ENCODE measurements at regions not wholly inside any gene's neighbourhood (a gene's known extent, or its start where the extent isn't known, plus 50 kb on each side); places are given as distances from the start of the nearest gene placed in this dataset.
A peak's percentile ranks its signal among the peaks of the same experiment; 100 is the strongest.
"Not testable (repeated sequence)": the region's sequence is repeated elsewhere in the genome, so short reads cannot be mapped to it uniquely, and the experiment has no call there.

DNA sequence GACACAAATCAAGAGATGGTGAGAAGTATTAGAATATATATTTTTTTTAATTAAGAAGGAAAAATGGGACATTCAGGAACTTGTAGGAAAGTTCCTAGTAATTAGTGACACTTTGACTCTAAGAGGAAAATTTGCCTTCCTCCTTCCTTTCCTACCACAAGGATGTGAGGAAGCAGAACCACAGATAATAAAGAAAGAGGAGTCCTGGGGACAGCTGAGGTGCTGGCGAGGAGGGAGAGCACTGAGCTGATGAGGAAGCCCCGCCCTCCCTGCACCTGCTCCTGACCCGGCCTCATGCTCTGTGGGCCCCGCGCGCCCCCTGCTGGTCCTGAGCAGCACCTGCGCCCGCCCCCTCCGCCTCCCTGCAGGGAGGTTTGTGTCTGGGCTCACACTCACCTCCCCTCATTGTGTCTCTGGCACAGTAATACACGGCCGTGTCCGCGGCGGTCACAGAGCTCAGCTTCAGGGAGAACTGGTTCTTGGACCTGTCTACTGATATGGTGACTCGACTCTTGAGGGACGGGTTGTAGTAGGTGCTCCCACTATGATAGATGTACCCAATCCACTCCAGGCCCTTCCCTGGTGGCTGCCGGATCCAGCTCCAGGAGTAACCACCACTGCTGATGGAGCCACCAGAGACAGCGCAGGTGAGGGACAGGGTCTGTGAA lies 822.6 kb downstream of the TMEM121 start:
- DNase-seq, result not testable (repeated sequence)

DNA sequence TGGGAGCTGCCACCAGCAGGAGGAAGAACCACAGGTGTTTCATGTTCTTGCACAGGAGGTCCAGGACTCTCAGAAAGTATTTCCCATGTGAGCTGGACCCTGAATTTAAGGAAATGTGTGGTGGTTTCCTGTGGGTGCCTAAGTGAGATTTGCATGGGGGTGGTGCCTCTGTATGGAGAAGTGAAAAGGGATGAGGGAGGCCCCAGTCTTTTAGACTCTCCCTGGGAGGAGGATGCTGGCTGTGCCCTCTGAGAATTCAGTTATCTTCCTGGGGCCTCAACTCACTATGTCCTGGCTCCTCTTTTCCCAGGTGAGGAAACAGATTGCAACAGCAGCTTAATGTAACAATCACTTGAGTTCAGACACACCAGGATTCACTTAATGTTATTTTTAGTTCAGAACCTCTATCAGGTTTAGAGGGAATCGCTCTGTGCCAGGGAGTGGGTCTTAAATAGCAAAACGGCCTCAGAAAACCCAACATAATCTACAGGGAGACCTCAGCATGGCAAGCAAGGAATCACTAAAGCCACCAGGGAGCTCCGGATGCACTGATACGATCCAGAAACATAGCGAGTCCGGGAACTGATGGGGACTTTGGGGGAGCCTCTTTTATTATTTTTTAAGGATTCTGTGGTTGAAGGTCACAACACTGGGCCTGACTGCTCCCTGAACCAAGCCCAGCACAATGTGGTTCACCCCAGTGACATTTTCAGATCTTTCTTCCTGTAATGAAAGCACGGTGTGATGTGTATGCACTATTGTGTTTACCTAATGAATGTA lies 823.5 kb downstream of the TMEM121 start:
- not testable (repeated sequence) for DNase-seq

DNA sequence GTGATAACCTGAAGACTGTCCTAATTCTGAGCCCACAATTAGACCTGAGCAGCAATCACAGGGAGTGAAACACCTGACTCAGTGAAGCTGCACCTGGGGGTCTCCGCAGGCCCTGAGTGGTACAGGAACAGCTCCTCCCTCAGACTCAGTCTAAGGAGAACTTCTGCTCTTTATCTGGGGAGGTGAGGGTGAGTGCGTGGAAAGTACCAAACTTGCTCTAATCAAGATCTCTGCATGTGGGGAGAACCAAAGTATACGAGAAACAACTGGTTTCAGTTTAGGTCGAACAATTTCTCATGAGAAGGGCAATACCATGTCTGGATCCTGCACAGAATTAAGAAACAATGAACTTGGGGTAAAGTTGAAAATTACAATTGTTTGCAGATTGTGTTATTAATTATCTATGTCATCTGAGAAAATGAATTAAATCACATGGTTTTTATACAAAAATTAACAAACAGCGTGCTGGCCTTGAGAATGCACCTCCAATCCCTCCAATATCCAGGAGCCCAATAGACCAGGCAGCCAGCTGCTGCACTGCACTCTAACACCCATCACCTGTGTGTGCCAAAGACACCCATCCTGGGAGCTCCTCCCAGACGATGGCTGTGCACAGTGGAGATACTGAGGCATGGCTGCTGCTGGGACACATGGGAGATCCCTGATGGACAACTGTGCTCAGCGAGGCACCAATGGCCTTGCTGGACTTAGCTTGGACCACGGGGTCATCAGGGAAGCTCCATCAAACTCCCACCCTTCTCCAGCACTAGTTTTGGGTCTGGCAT lies 828.8 kb downstream of the TMEM121 start:
- DNase-seq, result not testable (repeated sequence)

DNA sequence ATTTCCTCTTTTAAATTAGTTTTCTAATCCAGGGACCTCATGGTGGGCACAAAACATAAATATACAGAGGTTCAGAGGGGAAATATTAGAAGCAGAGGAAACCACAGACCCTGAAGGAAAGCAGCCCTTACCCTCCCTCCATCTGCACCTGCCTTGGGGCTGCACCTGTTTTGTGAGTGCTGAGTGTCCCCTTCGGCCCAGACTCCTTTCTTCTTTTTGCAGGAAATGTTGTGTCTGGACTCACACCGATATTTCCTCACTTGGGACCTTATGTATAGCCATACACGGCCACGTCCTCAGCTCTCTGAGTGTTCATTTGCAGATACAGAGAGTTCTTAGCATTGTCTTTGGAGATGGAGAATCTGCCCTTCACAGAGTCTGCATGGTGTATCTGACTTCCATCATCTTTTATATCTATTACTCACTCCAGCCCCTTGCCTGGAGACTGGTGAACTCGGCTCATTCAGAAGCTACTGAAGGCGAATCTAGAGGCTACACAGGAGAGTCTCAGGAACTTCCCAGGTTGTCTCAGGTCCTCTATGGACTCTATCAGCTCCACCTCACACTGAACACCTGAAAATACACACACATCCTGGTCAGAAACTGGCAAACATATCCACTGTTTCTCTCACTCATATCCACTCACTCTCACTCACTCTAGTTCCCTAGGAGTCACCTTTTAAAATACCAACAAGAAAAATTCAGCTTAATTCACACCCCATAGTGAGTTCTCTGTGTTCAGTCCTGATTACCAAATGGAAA lies 829.7 kb downstream of the TMEM121 start:
- not testable (repeated sequence) for DNase-seq

DNA sequence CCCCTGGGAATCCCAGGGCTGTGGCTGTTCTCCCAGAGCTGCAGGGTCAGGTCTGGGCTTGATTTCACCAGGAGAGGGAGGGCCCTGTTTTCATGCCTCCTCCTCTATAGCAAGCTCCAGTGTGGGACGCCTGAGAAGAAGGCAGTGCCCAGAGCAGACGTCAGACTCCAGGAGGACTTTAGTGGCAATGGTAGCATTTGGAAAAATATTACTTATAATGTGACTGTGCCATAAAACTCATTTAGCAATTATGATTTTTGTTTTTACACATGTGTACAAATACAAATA lies 830.2 kb downstream of the TMEM121 start:
- not testable (repeated sequence) for DNase-seq

DNA sequence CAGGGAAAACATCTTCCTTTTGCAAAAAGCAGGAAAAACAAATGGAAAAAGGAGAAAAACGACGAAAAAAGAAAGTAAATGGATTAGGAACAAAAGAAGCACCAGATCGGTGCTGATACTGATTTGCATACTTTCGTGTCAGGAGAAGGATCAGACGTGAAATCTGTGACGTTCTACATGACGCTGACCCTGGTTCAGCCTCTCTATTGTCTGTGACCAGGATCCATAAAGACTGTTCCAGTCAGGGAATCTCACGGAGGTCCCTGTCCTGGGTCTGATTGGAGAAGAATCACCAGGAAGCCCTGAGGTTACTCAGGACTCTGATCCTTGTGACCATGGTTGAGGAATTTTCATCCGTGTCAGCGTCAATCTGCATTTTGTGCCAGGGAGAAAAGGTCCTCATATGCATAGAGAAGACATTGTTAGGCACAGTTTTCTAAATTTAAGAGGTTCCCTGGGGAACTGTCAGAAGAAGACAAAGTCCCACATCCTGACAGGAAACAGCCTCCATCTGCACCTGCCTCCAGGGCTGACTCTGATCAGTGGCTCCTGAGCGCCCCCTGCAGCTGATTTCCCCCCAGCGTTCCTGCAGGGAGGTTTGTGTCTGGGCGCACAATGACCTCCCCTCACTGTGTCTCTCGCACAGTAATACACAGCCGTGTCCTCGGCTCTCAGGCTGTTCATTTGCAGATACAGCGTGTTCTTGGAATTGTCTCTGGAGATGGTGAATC lies 832.9 kb downstream of the TMEM121 start:
- not testable (repeated sequence) for DNase-seq

DNA sequence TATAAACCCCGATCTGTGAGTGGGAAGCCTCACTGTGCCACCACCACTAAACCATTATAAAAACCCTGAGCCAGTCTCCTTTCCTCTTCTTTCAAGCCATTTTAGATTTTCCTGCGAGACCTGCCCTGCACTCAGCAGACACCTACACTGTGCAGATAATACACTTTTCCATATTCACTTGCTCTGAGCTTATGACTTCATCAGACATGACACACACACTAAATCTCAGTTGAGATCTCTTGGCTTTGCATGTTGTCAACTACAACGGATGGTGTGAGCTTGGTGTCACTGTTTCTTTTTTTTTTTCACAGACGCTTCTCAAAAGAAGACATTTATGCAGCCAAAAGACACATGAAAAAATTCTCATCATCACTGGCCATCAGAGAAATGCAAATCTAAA lies 839.0 kb downstream of the TMEM121 start:
- DNase-seq, result not testable (repeated sequence)

DNA sequence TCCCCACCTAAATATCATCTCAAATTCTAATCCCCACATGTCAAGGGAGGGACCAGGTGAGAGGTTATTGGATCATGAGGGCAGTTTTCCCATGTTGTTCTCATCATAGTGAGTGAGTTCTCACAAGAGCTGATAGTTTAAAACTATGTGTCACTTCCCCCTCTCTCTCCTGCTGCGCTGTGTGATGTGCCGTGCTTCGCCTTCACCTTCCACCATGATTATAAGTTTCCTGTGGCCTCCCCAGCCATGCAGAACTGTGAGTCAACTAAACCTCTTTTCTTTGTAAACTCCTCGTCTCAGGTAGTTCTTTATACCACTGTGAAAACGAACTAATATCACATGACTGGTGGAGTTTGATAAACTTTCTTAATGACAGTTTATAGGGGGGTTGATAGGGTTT lies 839.5 kb downstream of the TMEM121 start:
- not testable (repeated sequence) for DNase-seq

DNA sequence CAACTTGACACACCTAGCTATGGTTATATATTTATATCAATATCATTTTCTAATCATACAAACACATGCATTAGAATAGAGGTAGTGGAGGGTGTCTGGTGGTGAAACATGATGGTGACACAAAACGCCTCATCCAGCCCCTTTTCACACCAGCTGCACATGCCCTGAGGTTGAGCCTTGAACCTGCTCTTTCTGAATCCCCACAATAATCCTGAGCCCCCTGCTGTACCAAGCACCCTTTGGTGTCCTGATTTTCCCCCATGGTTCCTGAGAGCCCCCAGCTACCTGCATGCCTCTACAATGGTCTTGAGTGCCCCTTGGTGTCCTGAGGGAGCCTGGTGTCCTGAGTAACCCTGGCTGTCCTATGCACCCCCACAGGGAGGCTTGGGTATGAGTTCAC lies 840.6 kb downstream of the TMEM121 start:
- DNase-seq, result not testable (repeated sequence)

DNA sequence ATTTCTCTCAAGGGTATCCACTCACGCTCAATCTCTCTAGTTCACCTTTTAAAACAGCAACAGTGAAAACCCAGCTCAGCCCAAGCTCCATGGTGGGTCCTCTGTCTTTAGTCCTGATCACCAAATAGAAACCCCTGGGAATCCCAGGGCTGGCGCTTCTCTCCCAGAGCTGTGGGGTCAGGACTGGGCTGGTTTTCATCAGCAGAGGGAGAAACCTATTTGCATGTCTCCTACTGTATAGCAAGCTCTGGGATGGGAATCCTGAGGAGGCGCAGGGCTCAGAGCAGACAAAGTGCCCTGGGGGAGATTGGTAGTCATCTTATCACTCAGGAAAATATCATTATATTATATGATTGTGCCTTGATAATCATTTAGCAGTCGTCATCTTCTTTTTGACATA lies 843.1 kb downstream of the TMEM121 start:
- DNase-seq, result not testable (repeated sequence)

DNA sequence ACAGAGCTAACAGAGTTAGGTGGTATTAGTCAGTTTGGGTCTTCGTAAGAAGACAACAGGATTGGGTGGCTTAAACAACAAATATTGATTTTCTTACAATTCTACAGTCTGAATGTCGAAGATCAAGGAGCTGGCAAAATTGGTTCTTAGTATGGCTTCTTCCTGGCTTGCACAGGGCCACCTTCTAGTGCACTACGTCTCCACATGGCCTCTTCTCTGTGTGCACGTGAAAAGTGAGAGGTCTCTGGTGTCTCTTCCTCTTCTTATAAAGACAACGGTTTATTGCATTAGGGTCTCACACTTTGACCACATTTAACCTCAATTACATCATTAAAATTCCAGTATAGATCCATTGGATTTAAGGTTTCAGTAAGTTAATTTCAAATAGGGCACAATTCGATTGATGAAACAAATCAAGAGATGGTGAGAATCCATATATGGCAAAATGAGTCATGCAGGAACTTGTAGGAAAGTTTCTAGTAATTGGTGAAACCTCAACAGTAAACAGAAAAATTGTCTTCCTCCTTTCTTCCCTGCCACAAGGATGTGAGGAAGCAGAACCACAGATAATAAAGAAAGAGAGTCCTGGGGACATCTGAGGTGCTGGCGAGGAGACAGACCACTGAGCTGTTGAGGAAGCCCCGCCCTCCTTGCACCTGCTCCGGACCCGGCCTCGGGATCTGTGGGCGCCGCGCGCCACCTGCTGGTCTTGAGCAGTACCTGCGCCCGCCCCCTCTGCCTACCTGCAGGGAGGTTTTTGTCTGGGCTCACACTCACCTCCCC lies 846.7 kb downstream of the TMEM121 start:
- DNase-seq, result peak; percentile 6

DNA sequence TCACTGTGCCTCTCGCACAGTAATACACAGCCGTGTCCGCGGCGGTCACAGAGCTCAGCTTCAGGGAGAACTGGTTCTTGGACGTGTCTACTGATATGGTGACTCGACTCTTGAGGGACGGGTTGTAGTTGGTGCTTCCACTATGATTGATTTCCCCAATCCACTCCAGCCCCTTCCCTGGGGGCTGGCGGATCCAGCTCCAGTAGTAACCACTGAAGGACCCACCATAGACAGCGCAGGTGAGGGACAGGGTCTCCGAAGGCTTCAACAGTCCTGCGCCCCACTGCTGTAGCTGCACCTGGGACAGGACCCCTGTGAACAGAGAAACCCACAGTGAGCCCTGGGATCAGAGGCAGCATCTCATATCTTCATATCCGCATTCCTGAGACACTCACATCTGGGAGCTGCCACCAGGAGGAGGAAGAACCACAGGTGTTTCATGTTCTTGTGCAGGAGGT lies 847.3 kb downstream of the TMEM121 start:
- not testable (repeated sequence) for DNase-seq

DNA sequence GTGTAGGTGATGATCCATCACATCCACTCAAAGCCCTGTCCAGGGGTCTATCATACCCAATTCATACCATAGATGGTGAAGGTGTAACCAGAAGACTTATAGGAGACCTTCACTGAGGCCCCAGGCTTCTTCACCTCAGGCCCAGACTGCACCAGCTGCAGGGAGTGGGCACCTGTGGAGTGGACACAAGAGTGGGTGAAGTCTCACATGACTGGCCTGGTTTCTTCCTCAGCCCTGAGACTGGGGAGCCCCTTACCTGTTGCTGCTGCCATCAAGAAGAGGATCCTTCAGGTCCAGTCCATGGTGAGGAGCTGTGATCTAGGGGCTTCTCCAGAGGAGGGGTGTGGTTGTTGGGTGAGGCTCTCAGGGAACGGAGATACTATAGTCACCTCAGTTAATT lies 851.0 kb downstream of the TMEM121 start:
- no peak for DNase-seq

DNA sequence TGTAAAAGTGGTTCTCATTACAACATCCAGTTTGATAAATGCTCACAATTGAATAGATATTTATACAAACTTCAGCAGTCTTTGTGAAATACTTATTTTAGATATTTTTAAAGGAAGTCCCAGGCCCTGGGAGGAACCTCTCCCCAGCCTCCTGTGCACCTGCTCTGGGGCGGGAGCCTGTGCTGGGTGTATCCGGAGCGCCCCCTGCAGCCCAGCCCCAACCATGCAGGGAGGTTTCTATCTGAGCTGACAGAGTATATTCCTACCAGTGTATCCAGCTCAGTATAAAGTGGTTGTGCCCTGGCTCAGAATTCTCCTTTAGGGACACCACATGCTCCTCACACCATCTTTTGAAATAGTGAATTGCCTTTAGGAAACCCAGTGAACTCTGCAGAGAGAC lies 851.8 kb downstream of the TMEM121 start:
- no peak for DNase-seq

DNA sequence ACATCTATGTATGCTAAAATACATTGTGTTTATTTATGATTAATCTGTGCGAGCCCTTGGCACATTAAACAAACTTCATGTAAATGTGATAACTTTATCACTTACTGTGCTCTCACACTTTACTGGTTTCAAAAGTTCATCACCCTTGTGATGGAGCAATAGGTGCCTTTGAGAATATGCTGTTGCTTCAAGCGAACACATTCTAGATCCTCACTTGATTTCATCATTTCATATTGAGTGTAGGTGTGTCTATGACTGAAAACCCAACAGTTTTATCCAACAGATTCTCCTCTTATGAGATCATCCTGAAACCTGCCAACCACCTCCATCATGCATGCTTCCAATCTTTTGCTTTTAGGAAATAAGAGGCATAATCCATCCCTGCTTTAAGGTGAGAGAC lies 854.4 kb downstream of the TMEM121 start:
- DNase-seq, result no peak

DNA sequence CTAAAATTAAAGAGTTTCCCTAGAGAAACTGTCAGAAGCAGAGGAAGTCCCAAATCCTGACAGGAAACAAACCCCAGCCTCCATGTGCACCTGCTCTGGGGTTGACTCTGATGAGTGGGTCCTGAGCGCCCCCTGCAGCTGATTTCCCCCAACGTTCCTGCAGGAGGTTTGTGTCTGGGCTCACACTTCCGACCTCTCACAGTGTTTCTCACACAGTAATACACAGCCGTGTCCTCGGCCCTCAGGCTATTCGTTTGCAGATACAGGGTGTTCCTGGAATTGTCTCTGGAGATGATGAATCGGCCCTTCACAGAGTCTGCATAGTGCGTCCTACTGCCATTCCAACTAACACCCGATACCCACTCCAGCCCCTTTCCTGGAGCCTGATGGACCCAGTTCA lies 862.8 kb downstream of the TMEM121 start:
- not testable (repeated sequence) for DNase-seq

DNA sequence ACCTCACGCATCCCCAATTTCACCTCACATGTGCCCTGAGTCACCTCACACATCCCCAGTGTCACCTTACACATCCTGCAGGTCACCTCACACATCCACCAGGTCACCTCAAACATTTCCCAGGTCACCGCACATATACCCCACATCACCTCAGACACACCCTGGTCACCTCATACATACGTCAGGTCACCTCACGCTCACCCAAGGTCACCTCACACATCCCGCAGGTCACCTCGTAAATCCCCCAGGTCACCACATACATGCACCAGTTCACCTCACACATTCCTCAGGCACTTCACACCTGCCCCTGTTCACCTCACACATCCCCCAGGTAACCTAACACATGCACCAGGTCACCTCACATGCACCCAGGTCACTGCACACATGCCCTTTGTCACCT lies 864.0 kb downstream of the TMEM121 start:
- no peak for DNase-seq

DNA sequence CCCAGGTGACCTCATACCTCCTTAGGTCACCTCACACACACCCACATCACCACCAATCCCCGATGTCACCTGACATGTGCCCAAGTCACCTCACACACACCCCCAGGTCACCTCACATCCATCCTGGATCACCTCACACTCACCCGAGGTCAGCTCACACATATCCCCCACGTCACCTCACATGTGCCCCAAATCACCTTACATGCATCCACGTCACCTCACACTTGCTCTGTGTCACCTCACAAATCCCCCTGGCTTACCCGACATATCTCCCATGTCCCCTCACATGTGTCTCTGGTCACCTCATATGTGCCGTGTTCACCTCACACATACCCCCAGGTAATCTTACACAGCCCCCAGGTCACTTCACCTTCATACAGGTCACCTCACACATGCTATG lies 864.6 kb downstream of the TMEM121 start:
- no peak for DNase-seq

DNA sequence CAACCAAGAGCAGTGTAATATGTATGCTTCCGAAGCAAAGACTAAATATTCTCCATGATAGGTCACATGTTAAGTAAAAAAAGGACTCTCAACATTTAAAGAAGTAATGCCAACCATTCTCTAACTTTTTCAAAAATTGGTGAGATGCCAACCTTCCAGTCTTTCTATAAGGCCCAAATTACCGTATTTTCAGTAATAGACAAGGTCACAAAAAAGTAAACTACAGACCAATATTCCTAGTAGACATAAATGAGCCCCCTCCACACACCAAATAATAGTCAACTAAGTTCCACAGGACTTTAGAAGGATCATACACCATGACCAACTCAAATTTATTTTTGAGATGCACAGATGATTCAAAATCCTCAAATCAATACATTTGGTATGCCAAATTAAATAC lies 867.4 kb downstream of the TMEM121 start:
- no peak for DNase-seq

DNA sequence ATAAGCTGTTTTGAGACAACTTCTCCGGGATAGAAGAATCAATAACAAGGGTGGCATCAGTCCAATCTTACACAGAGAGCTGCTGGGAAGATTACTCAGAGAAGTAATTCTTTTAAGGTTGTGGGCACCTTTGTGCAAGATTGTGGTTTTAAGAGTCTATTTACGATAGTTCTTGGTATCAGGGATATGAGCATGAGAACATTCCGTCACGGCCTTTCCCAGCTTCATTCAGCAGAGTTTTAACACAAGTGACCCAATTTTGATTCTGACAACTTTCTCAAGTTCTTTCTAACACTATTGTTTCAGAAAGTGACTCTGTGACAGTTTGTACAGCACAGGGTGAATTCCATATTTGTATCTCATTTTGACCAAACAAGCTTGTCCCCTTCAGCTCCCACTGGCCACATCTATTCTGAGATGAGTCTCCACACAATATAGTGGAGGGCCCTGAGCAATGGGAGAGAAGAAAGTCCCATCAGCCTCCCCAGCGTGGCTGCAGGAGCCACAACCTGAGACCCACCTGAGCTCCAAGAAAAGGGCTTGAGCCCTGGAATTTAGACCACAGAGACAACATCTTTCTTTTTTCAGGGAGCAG lies 869.2 kb downstream of the TMEM121 start:
- DNase-seq, result no peak

DNA sequence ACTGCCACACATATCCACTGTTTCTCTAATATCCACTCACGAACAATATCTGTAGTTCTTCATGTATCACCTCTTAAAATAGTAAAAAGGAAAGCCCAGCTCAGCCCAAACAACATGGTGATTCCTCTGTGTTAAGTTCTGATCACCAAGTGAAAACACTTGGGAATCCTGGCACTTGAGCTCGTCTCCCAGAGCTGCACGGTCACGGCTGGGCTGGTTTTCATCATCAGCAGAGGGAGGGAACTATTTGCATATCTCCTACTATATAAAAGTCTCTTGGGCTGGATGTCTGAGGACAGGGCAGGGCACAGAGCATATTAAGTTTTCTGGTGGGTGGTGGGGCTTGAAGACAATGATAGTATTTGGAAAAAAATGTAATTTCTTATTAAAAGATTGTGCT lies 870.6 kb downstream of the TMEM121 start:
- no peak for DNase-seq
